SK-N-SH (cell line): ENCODE measurements at regions not wholly inside any gene's neighbourhood (a gene's known extent, or its start where the extent isn't known, plus 50 kb on each side); places are given as distances from the start of the nearest gene placed in this dataset.

ENCODE experiments used
- EP300 ChIP-seq, 2 experiments: IDR thresholded peaks; 2 replicates each; pipeline versions ENCODE4 v1.4.0 to v1.6.1; 2012; ENCODE audit warnings: borderline replicate concordance in 1 of 2, low read depth in 1 of 2, low read length in 1 of 2
- EZH2phosphoT487 ChIP-seq: fragments of 200-600 bp; sonication (generic); IDR thresholded peaks from 2 replicates; pipeline ENCODE4 v1.6.1; 2017; ENCODE audit warnings: low read depth, mixed run types, mild to moderate bottlenecking, antibody characterized with exemption, moderate library complexity, borderline replicate concordance
- FOSL2 ChIP-seq: IDR thresholded peaks from 2 replicates; pipeline ENCODE4 v1.4.0; 2012; ENCODE audit warnings: low read depth, mild to moderate bottlenecking, moderate library complexity, borderline replicate concordance
- JUND ChIP-seq: IDR thresholded peaks from 2 replicates; pipeline ENCODE4 v1.4.0; 2012
- MXI1 ChIP-seq: IDR thresholded peaks from 2 replicates; pipeline ENCODE4 v1.6.1; 2012; ENCODE audit warnings: mild to moderate bottlenecking, low read depth, low read length, improper control_type of control experiment
- POLR2AphosphoS5 ChIP-seq: IDR thresholded peaks from 2 replicates; pipeline ENCODE4 v1.6.1; 2012; ENCODE audit warnings: low read depth, low read length
- RAD21 ChIP-seq: IDR thresholded peaks from 2 replicates; pipeline ENCODE4 v1.6.1; 2012; ENCODE audit warnings: mild to moderate bottlenecking, low read length
- REST ChIP-seq: IDR thresholded peaks from 2 replicates; pipeline ENCODE4 v1.6.1; 2012; ENCODE audit warnings: mild to moderate bottlenecking, low read depth, low read length, moderate library complexity
- TAF1 ChIP-seq: IDR thresholded peaks from 2 replicates; pipeline ENCODE4 v1.6.1; 2012; ENCODE audit warnings: low read depth, mild to moderate bottlenecking, low read length, moderate library complexity, borderline replicate concordance
- TEAD4 ChIP-seq: IDR thresholded peaks from 2 replicates; pipeline ENCODE4 v1.4.0; 2012; ENCODE audit warnings: mild to moderate bottlenecking, borderline replicate concordance; ENCODE audit not compliant: insufficient read depth
- TF ChIP-seq, protein P1 (sequence below): fragments of 200-600 bp; sonication (generic); IDR thresholded peaks from 2 replicates; pipeline ENCODE4 v1.6.1; 2017; ENCODE audit warnings: antibody characterized with exemption, mild to moderate bottlenecking, moderate library complexity
- TF ChIP-seq, protein P2 (sequence below): IDR thresholded peaks from 2 replicates; pipeline ENCODE4; 2012
- TF ChIP-seq, protein P3 (sequence below): fragments of 150-350 bp; IDR thresholded peaks from 2 replicates; pipeline ENCODE4 v1.6.1; 2017; ENCODE audit warnings: antibody characterized with exemption, low read length, low read depth, borderline replicate concordance

- no peak for TF ChIP-seq RAD21
- TF ChIP-seq, protein P1, sequence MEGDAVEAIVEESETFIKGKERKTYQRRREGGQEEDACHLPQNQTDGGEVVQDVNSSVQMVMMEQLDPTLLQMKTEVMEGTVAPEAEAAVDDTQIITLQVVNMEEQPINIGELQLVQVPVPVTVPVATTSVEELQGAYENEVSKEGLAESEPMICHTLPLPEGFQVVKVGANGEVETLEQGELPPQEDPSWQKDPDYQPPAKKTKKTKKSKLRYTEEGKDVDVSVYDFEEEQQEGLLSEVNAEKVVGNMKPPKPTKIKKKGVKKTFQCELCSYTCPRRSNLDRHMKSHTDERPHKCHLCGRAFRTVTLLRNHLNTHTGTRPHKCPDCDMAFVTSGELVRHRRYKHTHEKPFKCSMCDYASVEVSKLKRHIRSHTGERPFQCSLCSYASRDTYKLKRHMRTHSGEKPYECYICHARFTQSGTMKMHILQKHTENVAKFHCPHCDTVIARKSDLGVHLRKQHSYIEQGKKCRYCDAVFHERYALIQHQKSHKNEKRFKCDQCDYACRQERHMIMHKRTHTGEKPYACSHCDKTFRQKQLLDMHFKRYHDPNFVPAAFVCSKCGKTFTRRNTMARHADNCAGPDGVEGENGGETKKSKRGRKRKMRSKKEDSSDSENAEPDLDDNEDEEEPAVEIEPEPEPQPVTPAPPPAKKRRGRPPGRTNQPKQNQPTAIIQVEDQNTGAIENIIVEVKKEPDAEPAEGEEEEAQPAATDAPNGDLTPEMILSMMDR: no peak
- no peak for TF ChIP-seq EZH2phosphoT487
- no peak for TF ChIP-seq EP300 (IDR thresholded peaks at IDR 0.05; ENCODE audit: borderline replicate concordance in 1 of 2, low read depth in 1 of 2, low read length in 1 of 2)
- TF ChIP-seq FOSL2: no peak
- TF ChIP-seq TEAD4: no peak
- TF ChIP-seq, protein P2, sequence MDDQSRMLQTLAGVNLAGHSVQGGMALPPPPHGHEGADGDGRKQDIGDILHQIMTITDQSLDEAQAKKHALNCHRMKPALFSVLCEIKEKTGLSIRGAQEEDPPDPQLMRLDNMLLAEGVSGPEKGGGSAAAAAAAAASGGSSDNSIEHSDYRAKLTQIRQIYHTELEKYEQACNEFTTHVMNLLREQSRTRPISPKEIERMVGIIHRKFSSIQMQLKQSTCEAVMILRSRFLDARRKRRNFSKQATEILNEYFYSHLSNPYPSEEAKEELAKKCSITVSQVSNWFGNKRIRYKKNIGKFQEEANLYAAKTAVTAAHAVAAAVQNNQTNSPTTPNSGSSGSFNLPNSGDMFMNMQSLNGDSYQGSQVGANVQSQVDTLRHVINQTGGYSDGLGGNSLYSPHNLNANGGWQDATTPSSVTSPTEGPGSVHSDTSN: no peak
- TF ChIP-seq POLR2AphosphoS5: no peak
- TF ChIP-seq JUND: no peak
- no peak for TF ChIP-seq REST
- TF ChIP-seq TAF1: no peak
- TF ChIP-seq MXI1: no peak
- TF ChIP-seq, protein P3, sequence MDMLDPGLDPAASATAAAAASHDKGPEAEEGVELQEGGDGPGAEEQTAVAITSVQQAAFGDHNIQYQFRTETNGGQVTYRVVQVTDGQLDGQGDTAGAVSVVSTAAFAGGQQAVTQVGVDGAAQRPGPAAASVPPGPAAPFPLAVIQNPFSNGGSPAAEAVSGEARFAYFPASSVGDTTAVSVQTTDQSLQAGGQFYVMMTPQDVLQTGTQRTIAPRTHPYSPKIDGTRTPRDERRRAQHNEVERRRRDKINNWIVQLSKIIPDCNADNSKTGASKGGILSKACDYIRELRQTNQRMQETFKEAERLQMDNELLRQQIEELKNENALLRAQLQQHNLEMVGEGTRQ: no peak
These were observed 271.4 kb upstream of the TBX18 start for GRCh38 chr6:85035766-85036165.
